ENCODE measurements at regions not wholly inside any gene's neighbourhood (a gene's known extent, or its start where the extent isn't known, plus 50 kb on each side); places are given as distances from the start of the nearest gene placed in this dataset.

GRCh38 chr3:24595796-24596195 lies 101.1 kb upstream of the THRB start:
- no peak overlapping the region for H3K4me3 ChIP-seq (ENCODE audit: low read depth, low read length)
- no peak for TF ChIP-seq CTCF (IDR thresholded peaks at IDR 0.05; ENCODE audit: borderline replicate concordance, insufficient read depth, low read depth, low read length)

- TF ChIP-seq CTCF (IDR thresholded peaks at IDR 0.05; ENCODE audit: borderline replicate concordance, insufficient read depth, low read depth, low read length) = no peak
- H3K4me3 ChIP-seq (ENCODE audit: low read depth, low read length) = no peak overlapping the region
Observed at GRCh38 chr3:24596626-24597025, 102.0 kb upstream of the THRB start.

GRCh38 chr3:24598695-24599470 lies 104.2 kb upstream of the THRB start:
- H3K4me3 ChIP-seq (ENCODE audit: low read depth, low read length) = no peak overlapping the region
- TF ChIP-seq CTCF (IDR thresholded peaks at IDR 0.05; ENCODE audit: borderline replicate concordance, insufficient read depth, low read depth, low read length) = no peak

- TF ChIP-seq CTCF (IDR thresholded peaks at IDR 0.05; ENCODE audit: borderline replicate concordance, insufficient read depth, low read depth, low read length) = no peak
Observed at GRCh38 chr3:24601066-24601939, 106.7 kb upstream of the THRB start.

GRCh38 chr3:24604215-24604614 lies 109.6 kb upstream of the THRB start:
- H3K4me3 ChIP-seq (ENCODE audit: low read depth, low read length) = no peak overlapping the region
- no peak for TF ChIP-seq CTCF (IDR thresholded peaks at IDR 0.05; ENCODE audit: borderline replicate concordance, insufficient read depth, low read depth, low read length)

More at GRCh38 chr3:24601066-24601939, 106.7 kb upstream of the THRB start:
- H3K4me3 ChIP-seq (ENCODE audit: low read depth, low read length) = no peak overlapping the region

- no peak overlapping the region for H3K4me3 ChIP-seq (ENCODE audit: low read depth, low read length)
- TF ChIP-seq CTCF (IDR thresholded peaks at IDR 0.05; ENCODE audit: borderline replicate concordance, insufficient read depth, low read depth, low read length) = no peak
Observed at GRCh38 chr3:24605511-24606028, 110.9 kb upstream of the THRB start.
